ENCODE measurements at regions not wholly inside any gene's neighbourhood (a gene's known extent, or its start where the extent isn't known, plus 50 kb on each side); places are given as distances from the start of the nearest gene placed in this dataset.

DNA sequence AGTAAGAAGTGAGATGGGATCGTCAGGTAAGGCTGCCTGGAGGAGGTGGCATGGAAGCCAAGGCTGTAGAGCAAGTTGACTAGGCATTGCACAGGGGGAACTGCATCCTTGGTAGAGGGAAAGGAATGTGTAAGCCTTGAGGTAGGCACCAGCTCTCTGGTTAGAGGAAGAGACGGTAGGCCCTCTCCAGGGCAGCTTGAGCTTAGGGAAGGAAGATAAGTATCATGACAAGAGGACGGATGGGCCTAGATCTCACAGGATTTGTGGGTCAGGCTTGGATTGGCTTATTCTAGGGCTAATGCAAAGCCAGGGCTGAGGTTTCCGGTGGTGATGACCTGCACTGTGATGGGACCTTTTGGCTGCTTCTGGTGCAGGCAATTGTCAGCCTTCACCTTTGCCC is 1035.8 kb downstream of the TBC1D22A start:
- DNase-seq (ENCODE audit: low read depth), result no peak
- no peak overlapping the region for H3K4me3 ChIP-seq (ENCODE audit: low read depth, low read length)
- TF ChIP-seq, protein P1, sequence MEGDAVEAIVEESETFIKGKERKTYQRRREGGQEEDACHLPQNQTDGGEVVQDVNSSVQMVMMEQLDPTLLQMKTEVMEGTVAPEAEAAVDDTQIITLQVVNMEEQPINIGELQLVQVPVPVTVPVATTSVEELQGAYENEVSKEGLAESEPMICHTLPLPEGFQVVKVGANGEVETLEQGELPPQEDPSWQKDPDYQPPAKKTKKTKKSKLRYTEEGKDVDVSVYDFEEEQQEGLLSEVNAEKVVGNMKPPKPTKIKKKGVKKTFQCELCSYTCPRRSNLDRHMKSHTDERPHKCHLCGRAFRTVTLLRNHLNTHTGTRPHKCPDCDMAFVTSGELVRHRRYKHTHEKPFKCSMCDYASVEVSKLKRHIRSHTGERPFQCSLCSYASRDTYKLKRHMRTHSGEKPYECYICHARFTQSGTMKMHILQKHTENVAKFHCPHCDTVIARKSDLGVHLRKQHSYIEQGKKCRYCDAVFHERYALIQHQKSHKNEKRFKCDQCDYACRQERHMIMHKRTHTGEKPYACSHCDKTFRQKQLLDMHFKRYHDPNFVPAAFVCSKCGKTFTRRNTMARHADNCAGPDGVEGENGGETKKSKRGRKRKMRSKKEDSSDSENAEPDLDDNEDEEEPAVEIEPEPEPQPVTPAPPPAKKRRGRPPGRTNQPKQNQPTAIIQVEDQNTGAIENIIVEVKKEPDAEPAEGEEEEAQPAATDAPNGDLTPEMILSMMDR (conservative IDR thresholded peaks at IDR 0.05; ENCODE audit: low read depth, low read length), result no peak

DNA sequence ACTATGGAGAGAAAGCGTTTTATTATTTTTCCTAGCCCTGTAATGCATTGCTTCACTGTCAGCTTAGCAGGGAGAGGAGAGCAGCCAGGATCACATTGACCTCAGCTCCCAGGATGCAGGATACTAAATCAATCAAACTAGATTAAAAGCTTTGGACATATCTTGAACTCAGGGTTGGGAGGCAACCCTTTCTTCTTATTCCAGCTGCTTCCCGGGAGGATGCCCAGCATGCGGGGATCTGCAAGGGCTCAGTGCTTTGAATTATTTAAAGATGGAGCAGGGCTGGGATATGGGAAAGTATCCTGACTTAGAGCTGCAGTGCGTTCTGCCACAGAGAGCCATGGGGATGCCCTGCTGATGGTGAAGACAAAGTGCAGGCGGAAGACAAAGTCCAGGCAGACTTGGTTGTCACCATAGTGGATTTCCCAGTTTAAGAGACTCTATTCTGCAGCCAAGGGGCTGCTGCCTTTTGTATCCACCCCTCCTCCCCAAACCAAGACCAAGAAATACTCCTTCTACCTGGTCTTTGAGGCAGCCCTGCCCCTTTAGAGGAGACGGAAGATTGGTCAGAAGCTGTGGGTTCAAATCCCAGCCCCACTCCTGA is 1035.0 kb downstream of the TBC1D22A start:
- DNase-seq (ENCODE audit: low read depth), result no peak
- TF ChIP-seq, protein P1 (conservative IDR thresholded peaks at IDR 0.05; ENCODE audit: low read depth, low read length), result no peak

DNA sequence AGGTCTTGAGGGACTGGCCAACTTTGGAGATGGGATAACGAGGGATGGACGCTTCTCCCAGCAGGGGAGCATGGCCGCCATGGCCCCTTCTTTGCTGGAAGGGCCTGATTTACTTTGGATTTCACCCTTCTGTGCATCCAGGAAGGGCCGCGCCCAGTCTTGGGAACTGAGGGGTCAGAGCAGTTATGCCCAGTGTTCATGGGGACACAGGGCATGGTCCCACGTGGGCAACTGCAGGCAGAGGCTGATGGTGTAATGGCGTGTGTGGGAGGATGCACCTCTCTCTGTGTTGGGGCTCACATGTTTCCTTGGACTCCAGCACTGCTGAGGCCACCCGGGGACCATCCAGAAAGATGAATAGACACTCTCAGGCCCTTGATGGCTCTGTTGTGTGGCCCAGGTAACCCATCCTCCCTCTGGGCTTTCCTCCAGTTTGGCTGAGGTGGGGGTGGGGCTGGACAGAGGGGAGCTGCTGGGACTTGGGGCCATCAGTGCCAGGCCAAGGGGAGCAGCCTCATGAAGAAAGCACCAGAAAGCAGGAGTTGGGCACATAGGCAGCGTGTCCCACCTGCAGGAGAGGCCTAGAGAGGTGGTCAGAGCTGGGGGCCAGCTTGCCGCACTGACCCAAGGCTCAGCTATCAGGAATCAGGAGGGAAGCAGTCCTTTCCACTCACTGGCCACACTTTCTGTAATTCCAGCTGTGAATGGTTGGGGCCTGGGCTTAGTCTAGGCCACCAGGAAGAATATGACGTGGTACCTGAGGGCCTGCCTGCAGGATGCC is 1033.9 kb downstream of the TBC1D22A start:
- TF ChIP-seq, protein P1 (conservative IDR thresholded peaks at IDR 0.05; ENCODE audit: low read depth, low read length), result no peak
- no peak for DNase-seq (ENCODE audit: low read depth)
- no peak overlapping the region for H3K4me3 ChIP-seq (ENCODE audit: low read depth, low read length)

More for the DNA sequence above, 1035.0 kb downstream of the TBC1D22A start:
- no peak overlapping the region for H3K4me3 ChIP-seq (ENCODE audit: low read depth, low read length)

DNA sequence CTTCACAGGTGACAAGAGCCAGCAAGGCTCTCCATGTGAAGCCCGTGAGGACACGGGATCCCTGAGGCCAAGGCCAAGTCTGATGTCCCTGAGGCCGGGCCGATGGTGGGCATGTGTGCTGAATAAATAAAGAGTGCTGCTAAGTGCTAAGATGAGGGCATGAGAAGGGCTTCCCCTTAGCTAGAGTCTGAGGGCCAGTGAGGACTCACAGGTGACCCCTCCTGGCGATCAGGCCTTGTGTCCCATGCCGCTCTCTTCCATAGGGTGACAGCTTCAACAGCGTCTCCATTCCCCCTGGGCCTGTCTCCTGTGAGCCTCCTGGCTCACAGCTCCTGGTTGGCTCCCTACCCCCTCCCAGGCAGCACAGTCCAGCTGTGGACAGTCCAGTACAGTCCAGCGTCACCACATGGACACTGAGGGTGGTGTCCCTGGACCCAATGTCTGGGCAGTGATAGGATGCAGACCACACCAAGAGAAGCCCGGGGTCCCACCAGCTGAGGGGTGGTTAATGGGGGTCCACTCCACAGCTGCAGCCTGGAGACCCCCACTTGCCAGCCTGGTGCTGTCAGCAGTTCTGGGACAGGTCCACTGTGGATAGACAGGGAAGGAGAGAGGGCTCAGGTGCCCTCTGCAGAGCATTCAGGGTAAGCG is 1033.2 kb downstream of the TBC1D22A start:
- no peak for DNase-seq (ENCODE audit: low read depth)
- TF ChIP-seq, protein P1 (conservative IDR thresholded peaks at IDR 0.05; ENCODE audit: low read depth, low read length), result no peak
- H3K4me3 ChIP-seq (ENCODE audit: low read depth, low read length), result no peak overlapping the region

DNA sequence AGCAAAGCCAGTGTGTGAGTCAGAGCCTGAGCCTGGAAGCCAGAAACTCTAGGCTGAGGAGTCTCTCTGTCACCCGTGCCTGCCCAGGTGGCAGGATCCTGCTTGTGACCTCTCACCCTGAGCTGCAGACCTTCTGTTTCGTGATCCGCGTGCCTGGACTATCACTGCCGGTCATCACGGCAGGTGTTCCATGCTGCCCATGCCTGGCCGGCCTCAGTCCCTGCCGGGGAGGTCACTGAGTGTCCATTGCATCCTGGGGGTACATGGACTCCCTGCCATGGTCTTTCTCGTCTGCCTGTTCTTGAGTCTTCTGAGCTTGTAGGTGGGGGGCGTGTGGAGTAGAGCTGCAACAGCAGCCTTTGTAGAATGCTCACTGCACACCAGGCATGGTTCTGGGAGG is 1032.4 kb downstream of the TBC1D22A start:
- DNase-seq (ENCODE audit: low read depth), result no peak
- TF ChIP-seq, protein P1 (conservative IDR thresholded peaks at IDR 0.05; ENCODE audit: low read depth, low read length), result no peak
- no peak overlapping the region for H3K4me3 ChIP-seq (ENCODE audit: low read depth, low read length)

DNA sequence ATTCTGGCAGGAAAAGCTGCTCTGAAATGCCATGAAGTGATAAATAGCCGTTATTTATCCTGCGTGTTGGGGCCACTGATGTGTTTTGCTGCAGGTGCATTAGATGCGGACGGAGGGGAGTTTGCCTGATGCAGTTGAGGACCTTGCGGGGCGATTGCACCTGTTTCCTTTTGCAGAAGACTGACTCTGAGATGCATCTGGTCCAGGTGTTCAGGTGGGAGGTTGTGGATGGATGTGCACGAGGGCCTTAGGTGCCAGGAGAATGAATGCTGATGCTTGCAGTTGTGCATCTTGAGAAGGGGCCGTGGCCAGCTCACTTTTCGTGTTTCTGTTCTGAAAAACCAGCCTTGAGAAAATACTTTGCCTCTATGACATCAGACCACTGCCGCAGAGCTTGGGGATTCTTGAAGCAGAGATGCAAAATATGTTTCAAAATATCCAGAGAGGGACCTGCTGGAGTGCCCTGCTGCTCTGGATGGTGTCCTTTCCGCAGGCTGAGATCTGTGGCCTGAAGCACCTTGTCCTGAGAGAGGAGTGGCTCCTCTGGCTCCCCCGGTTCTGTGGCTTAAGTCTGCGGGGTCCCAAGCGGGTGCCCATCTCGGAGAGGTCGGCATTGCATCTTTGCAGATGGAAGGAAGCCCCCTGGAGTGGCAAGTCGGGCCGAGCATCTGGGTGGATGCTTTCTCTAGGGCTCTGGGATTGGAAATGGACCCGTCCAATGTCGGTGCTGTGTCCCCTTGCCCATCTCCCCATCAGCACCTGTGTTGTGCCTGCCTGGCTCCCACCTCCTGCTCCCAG is 1031.1 kb downstream of the TBC1D22A start:
- TF ChIP-seq, protein P1 (conservative IDR thresholded peaks at IDR 0.05; ENCODE audit: low read depth, low read length), result no peak
- no peak overlapping the region for H3K4me3 ChIP-seq (ENCODE audit: low read depth, low read length)
- no peak for DNase-seq (ENCODE audit: low read depth)
